ENCODE measurements at regions not wholly inside any gene's neighbourhood (a gene's known extent, or its start where the extent isn't known, plus 50 kb on each side); places are given as distances from the start of the nearest gene placed in this dataset.

- peak; percentile 30 to 61 for DNase-seq
Observed at GRCh38 chrX:7269991-7270390, 122.0 kb upstream of the PUDP start.

- no peak for DNase-seq
Observed at GRCh38 chrX:7269589-7269988, 121.6 kb upstream of the PUDP start.

- DNase-seq = no peak
Observed at GRCh38 chrX:7266288-7266687, 118.3 kb upstream of the PUDP start.

GRCh38 chrX:7264399-7264798 lies 116.4 kb upstream of the PUDP start:
- no peak for DNase-seq

- no peak for DNase-seq
Observed at GRCh38 chrX:7263961-7264360, 116.0 kb upstream of the PUDP start.

GRCh38 chrX:7263330-7263729 lies 115.4 kb upstream of the PUDP start:
- no peak for DNase-seq

- no peak for DNase-seq
Observed at GRCh38 chrX:7262551-7262950, 114.6 kb upstream of the PUDP start.

- DNase-seq = peak; percentile 33 to 45
Observed at GRCh38 chrX:7261672-7262332, 113.8 kb upstream of the PUDP start.

- DNase-seq = no peak
Observed at GRCh38 chrX:7254144-7254543, 106.2 kb upstream of the PUDP start.

GRCh38 chrX:7253565-7253964 lies 105.6 kb upstream of the PUDP start:
- no peak for DNase-seq

GRCh38 chrX:7252013-7252610 lies 104.2 kb upstream of the PUDP start:
- DNase-seq = peak in 1 of 2 donors; percentile 2

GRCh38 chrX:7247346-7247745 lies 99.4 kb upstream of the PUDP start:
- peak; percentile 33 to 58 for DNase-seq

- DNase-seq = peak; percentile 49 to 67
Observed at GRCh38 chrX:7244405-7244804, 96.5 kb upstream of the PUDP start.

- no peak for DNase-seq
Observed at GRCh38 chrX:7242613-7243012, 94.7 kb upstream of the PUDP start.

- no peak for DNase-seq
Observed at GRCh38 chrX:7240929-7241328, 93.0 kb upstream of the PUDP start.

GRCh38 chrX:7235071-7235470 lies 87.1 kb upstream of the PUDP start:
- no peak for DNase-seq

- DNase-seq = no peak
Observed at GRCh38 chrX:7233580-7234406, 85.8 kb upstream of the PUDP start.

- no peak for DNase-seq
Observed at GRCh38 chrX:7228226-7228625, 80.3 kb upstream of the PUDP start.

GRCh38 chrX:7225338-7225737 lies 77.4 kb upstream of the PUDP start:
- no peak for DNase-seq

- no peak for DNase-seq
Observed at GRCh38 chrX:7223271-7223670, 75.3 kb upstream of the PUDP start.

- no peak for DNase-seq
Observed at GRCh38 chrX:7220121-7220520, 72.2 kb upstream of the PUDP start.

- DNase-seq = no peak
Observed at GRCh38 chrX:7219153-7219705, 71.3 kb upstream of the PUDP start.

- DNase-seq = no peak
Observed at GRCh38 chrX:7218321-7219152, 70.6 kb upstream of the PUDP start.

Measured in inflammatory macrophage (primary cell).